Osteoblast (primary cell): ENCODE measurements at regions not wholly inside any gene's neighbourhood (a gene's known extent, or its start where the extent isn't known, plus 50 kb on each side); places are given as distances from the start of the nearest gene placed in this dataset.

ENCODE experiments used
- DNase-seq: peaks from one replicate; pipeline ENCODE4 v3.0.0; 2011; ENCODE audit warnings: low spot score, mixed read lengths; ENCODE audit not compliant: insufficient read length; ENCODE audit errors: missing footprints
- H2AFZ ChIP-seq: 2 replicates; pipeline ENCODE4 v1.6.0; 2011; ENCODE audit warnings: mild to moderate bottlenecking, low read length
- H3K27ac ChIP-seq: 2 replicates; pipeline ENCODE4 v1.5.1; 2011; ENCODE audit warnings: mild to moderate bottlenecking, low read depth, low read length, moderate library complexity
- H3K27me3 ChIP-seq: 2 replicates; pipeline ENCODE4 v1.6.0; 2012; ENCODE audit warnings: mild to moderate bottlenecking, control low read depth, inconsistent platforms, low read length, moderate library complexity; ENCODE audit not compliant: insufficient read depth
- H3K36me3 ChIP-seq: 2 replicates; pipeline ENCODE4 v1.5.1; 2011; ENCODE audit warnings: mild to moderate bottlenecking, low read length, control low read depth, moderate library complexity; ENCODE audit not compliant: insufficient read depth
- H3K4me1 ChIP-seq: 2 replicates; pipeline ENCODE4 v1.5.1; 2011; ENCODE audit warnings: mild to moderate bottlenecking, low read length, control low read depth, moderate library complexity; ENCODE audit not compliant: insufficient read depth
- H3K4me2 ChIP-seq: 2 replicates; pipeline ENCODE4 v1.6.0; 2011; ENCODE audit warnings: mild to moderate bottlenecking, low read length; ENCODE audit not compliant: insufficient read depth
- H3K4me3 ChIP-seq: fragments of 200-600 bp; sonication (generic); 3 replicates; pipeline ENCODE4 v1.5.1; 2012; ENCODE audit warnings: mild to moderate bottlenecking, low read length, inconsistent platforms; ENCODE audit not compliant: insufficient read depth
- H3K79me2 ChIP-seq: 2 replicates; pipeline ENCODE4 v1.6.0; 2012; ENCODE audit warnings: mild to moderate bottlenecking, low read length, control low read depth, inconsistent platforms; ENCODE audit not compliant: insufficient read depth
- H3K9me3 ChIP-seq: 2 replicates; pipeline ENCODE4 v1.5.1; 2011; ENCODE audit warnings: low read depth, low read length, control low read depth
- H4K20me1 ChIP-seq: 2 replicates; pipeline ENCODE4 v1.6.0; 2012; ENCODE audit warnings: mild to moderate bottlenecking, low read length, control low read depth; ENCODE audit not compliant: insufficient read depth
- CTCF ChIP-seq: IDR thresholded peaks from 2 replicates; pipeline ENCODE4 v1.5.1; 2011; ENCODE audit warnings: mild to moderate bottlenecking, low read depth, low read length, moderate library complexity; ENCODE audit errors: extremely low read depth

GRCh38 chr10:28072573-28072972 lies 73.7 kb upstream of the ODAD2 start:
- DNase-seq: peak; percentile 27
- Histone ChIP-seq H3K79me2 (no peaks in the 10 kb centered on the region), H4K20me1 (no peaks in the 10 kb centered on the region), H3K4me3 (no peak overlapping the region), H3K4me1 (peaks cover 9% of the 10 kb centered on the region), H3K4me2 (no peak overlapping the region), H3K27ac (no peak overlapping the region), H3K36me3 (no peaks in the 10 kb centered on the region), H2AFZ (no peak overlapping the region), H3K9me3 (no peaks in the 10 kb centered on the region), H3K27me3 (no peaks in the 10 kb centered on the region)
- no peak for TF ChIP-seq CTCF

GRCh38 chr10:28060031-28060607 lies 61.2 kb upstream of the ODAD2 start:
- H3K27ac ChIP-seq: no peak overlapping the region
- no peaks in the 10 kb centered on the region for H3K79me2 ChIP-seq
- no peaks in the 10 kb centered on the region for H3K9me3 ChIP-seq
- H3K4me1 ChIP-seq: peaks cover 12% of the 10 kb centered on the region
- H3K27me3 ChIP-seq: no peaks in the 10 kb centered on the region
- H4K20me1 ChIP-seq: no peaks in the 10 kb centered on the region
- no peak overlapping the region for H3K4me2 ChIP-seq
- DNase-seq: peak; percentile 52
- no peak overlapping the region for H3K4me3 ChIP-seq
- no peak for TF ChIP-seq CTCF
- no peaks in the 10 kb centered on the region for H3K36me3 ChIP-seq
- H2AFZ ChIP-seq: peak overlapping the region; percentile 38

GRCh38 chr10:28058746-28059145 lies 59.9 kb upstream of the ODAD2 start:
- TF ChIP-seq CTCF: no peak

GRCh38 chr10:28054228-28054860 lies 55.5 kb upstream of the ODAD2 start:
- peak overlapping the region; percentile 67 for H3K27ac ChIP-seq
- peak; percentile 14 for DNase-seq
- no peaks in the 10 kb centered on the region for H4K20me1 ChIP-seq
- no peaks in the 10 kb centered on the region for H3K9me3 ChIP-seq
- H3K4me2 ChIP-seq: peak overlapping the region; percentile 27
- peaks cover 10% of the 10 kb centered on the region for H3K4me1 ChIP-seq
- H3K27me3 ChIP-seq: no peaks in the 10 kb centered on the region
- no peaks in the 10 kb centered on the region for H3K36me3 ChIP-seq
- H3K4me3 ChIP-seq: no peak overlapping the region
- no peaks in the 10 kb centered on the region for H3K79me2 ChIP-seq
- no peak for TF ChIP-seq CTCF
- no peak overlapping the region for H2AFZ ChIP-seq

More at GRCh38 chr10:28058746-28059145, 59.9 kb upstream of the ODAD2 start:
- Histone ChIP-seq H2AFZ (no peak overlapping the region), H3K27me3 (no peaks in the 10 kb centered on the region), H3K4me3 (no peak overlapping the region), H3K36me3 (no peaks in the 10 kb centered on the region), H3K79me2 (no peaks in the 10 kb centered on the region), H3K9me3 (no peaks in the 10 kb centered on the region), H3K27ac (no peak overlapping the region), H3K4me2 (no peak overlapping the region), H4K20me1 (no peaks in the 10 kb centered on the region), H3K4me1 (peaks cover 21% of the 10 kb centered on the region)
- no peak for DNase-seq
